Ishikawa (cell line): ENCODE measurements at regions not wholly inside any gene's neighbourhood (a gene's known extent, or its start where the extent isn't known, plus 50 kb on each side); places are given as distances from the start of the nearest gene placed in this dataset.

ENCODE experiments used
- CEBPB ChIP-seq: IDR thresholded peaks from 2 replicates; pipeline ENCODE4 v1.6.1; 2012
- CREB1 ChIP-seq: IDR thresholded peaks from 2 replicates; pipeline ENCODE4 v1.6.1; 2012; ENCODE audit warnings: low read depth
- EGR1 ChIP-seq: IDR thresholded peaks from 2 replicates; pipeline ENCODE4 v1.6.1; 2012
- EP300 ChIP-seq: IDR thresholded peaks from 2 replicates; pipeline ENCODE4 v1.6.1; 2012; ENCODE audit warnings: borderline replicate concordance
- FOXM1 ChIP-seq: IDR thresholded peaks from 2 replicates; pipeline ENCODE4 v1.6.1; 2012; ENCODE audit warnings: low read depth, borderline replicate concordance
- MAX ChIP-seq: IDR thresholded peaks from 2 replicates; pipeline ENCODE4 v1.6.1; 2012
- NFIC ChIP-seq: IDR thresholded peaks from 2 replicates; pipeline ENCODE4 v1.6.1; 2012
- RAD21 ChIP-seq: IDR thresholded peaks from 2 replicates; pipeline ENCODE4 v1.6.1; 2012; ENCODE audit warnings: low read depth
- REST ChIP-seq: IDR thresholded peaks from 2 replicates; pipeline ENCODE4 v1.6.1; 2012; ENCODE audit warnings: low read depth, mild to moderate bottlenecking
- TAF1 ChIP-seq: IDR thresholded peaks from 2 replicates; pipeline ENCODE4 v1.6.1; 2012; ENCODE audit warnings: low read depth, mild to moderate bottlenecking
- TCF12 ChIP-seq: IDR thresholded peaks from 2 replicates; pipeline ENCODE4 v1.6.1; 2012; ENCODE audit warnings: low read depth
- TEAD4 ChIP-seq: IDR thresholded peaks from 2 replicates; pipeline ENCODE4 v1.6.1; 2012
- USF1 ChIP-seq: IDR thresholded peaks from 2 replicates; pipeline ENCODE4 v1.6.1; 2012
- YY1 ChIP-seq: IDR thresholded peaks from 2 replicates; pipeline ENCODE4 v1.6.1; 2012; ENCODE audit warnings: low read depth
- ZBTB7A ChIP-seq: IDR thresholded peaks from 2 replicates; pipeline ENCODE4 v1.6.1; 2012; ENCODE audit warnings: low read depth

GRCh38 chr15:36218991-36219390 lies 360.4 kb upstream of the CDIN1 start:
- TF ChIP-seq EP300 (no peak), RAD21 (no peak)

- TF ChIP-seq USF1 (no peak), CREB1 (no peak), TEAD4 (no peak), EGR1 (no peak), YY1 (no peak), TCF12 (no peak), EP300 (no peak), NFIC (no peak), CEBPB (no peak), FOXM1 (no peak), MAX (no peak), RAD21 (no peak), ZBTB7A (no peak), REST (no peak)
Measured at GRCh38 chr15:36221992-36222391, 357.4 kb upstream of the CDIN1 start.

GRCh38 chr15:36230776-36231175 lies 348.6 kb upstream of the CDIN1 start:
- TF ChIP-seq YY1: no peak
- no peak for TF ChIP-seq EP300
- TF ChIP-seq MAX: no peak
- TF ChIP-seq EGR1: no peak
- TF ChIP-seq CEBPB: no peak
- TF ChIP-seq NFIC: no peak
- TF ChIP-seq REST: no peak
- no peak for TF ChIP-seq TEAD4
- TF ChIP-seq USF1: no peak

GRCh38 chr15:36232491-36232890 lies 346.9 kb upstream of the CDIN1 start:
- TF ChIP-seq YY1 (no peak), CEBPB (no peak), TCF12 (no peak), MAX (no peak), FOXM1 (no peak), CREB1 (no peak), EP300 (no peak), TAF1 (no peak), ZBTB7A (no peak)

GRCh38 chr15:36234743-36235142 lies 344.7 kb upstream of the CDIN1 start:
- TF ChIP-seq CREB1 (no peak), CEBPB (no peak), TAF1 (no peak)

GRCh38 chr15:36235173-36235572 lies 344.3 kb upstream of the CDIN1 start:
- TF ChIP-seq FOXM1: no peak
- TF ChIP-seq MAX: no peak
- no peak for TF ChIP-seq USF1
- TF ChIP-seq CREB1: no peak
- no peak for TF ChIP-seq TCF12
